IPS-18c (cell line): ENCODE measurements at regions not wholly inside any gene's neighbourhood (a gene's known extent, or its start where the extent isn't known, plus 50 kb on each side); places are given as distances from the start of the nearest gene placed in this dataset.

Experiments used
- H3K4me3 ChIP-seq: 2 replicates; pipeline ENCODE4 v1.7.0; 2013; ENCODE audit warnings: low read depth, mild to moderate bottlenecking, low read length, moderate library complexity; ENCODE audit not compliant: insufficient read depth
- H3K9me3 ChIP-seq: one replicate; pipeline ENCODE4 v1.6.1; 2013; ENCODE audit warnings: mild to moderate bottlenecking, low read length, moderate library complexity; ENCODE audit not compliant: control insufficient read depth, insufficient read depth

DNA sequence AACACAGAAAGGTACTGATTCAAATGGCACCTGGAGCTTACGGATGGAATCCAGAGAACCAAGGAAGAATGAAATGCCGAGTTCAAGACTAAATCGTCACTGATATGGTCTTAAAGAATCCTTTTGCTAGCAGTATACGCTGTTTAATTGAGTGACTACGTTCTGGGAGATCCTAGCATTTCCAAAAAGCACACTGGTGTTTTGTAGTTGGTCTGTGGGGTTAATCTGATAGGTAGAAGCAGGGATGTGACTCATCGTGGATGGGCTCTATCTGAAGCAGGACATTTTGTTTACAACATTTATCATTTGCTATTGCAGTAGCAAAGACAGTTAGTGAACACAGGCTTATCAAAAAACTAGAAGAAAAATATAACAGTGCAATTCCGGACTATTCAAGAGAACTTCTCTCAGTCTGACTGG is 169.2 kb upstream of the HMGA2 start:
- Histone ChIP-seq H3K4me3 (no peak overlapping the region), H3K9me3 (no peaks in the 10 kb centered on the region)

DNA sequence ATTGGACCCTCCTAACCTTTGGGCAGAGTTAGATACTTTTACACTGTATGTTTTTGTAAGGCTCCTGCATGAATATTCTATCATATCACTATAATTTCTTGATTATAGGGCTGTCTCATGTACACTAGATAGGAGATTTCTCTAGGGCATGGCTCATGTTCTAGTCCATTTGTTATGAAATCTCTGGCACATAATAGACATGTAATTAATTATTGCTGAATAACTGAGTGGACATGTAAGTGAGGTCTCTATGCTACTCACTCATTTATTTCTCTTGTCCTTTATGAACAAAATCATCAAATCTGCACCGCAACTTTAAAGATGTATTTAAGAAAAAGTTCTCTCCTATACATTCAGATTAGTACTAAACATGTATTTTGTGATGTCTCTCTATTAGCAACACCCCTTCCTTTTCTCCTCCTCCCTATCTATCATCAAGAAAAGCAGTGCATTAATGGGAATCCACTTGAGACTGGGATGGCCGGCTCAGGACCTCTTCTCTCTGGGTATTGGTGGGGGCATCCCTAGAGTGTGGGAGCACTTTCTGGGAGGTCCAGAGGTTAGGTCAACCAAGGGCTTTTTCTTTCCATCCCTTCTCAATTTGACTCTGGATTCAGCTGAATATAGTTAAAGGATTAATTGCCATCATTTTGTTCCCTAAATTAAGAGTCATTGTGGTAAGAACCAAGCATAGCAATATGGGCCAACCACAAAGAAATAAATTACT is 168.0 kb upstream of the HMGA2 start:
- Histone ChIP-seq H3K9me3 (no peaks in the 10 kb centered on the region), H3K4me3 (no peak overlapping the region)

DNA sequence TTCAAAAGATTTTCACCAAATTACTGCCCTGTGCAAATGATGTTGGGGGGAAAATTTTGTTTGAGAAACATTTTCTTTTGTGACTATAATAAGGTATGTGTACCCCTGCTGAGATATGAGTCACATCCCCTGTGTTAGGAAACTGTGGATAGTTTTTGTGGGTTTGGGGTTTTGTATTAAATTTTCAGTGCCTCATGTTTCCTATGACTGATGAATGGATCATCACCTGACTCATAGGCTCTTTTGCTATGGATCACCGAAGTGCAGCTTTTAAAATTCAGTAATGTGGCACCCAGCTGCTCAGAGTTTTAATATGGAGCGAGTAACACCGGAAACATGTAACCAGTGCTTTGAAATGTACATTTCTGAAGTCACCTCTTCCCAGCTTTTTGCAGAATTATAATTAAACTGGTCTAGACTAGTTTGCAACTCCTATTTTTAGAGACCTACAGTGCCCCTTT is 167.4 kb upstream of the HMGA2 start:
- Histone ChIP-seq H3K9me3 (no peaks in the 10 kb centered on the region), H3K4me3 (no peak overlapping the region)

DNA sequence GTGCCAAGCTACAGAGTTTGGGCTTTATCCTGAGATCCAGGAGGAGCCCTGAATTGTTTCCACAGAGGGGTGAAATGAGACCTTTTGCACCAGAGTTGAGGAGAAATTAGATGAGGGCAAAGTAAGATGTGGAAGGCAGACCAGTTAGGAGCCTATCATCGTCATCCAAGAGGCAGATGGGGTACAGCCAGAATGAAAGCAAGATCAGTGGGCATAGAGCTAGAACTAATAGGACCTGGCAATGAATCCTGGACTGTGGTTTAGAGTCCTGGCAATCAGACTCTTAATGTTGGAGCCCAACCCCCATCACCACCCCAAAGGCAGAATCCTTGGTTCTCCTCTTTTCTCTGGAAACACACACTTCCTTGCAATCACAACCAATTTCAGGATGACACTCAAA is 166.6 kb upstream of the HMGA2 start:
- Histone ChIP-seq H3K4me3 (no peak overlapping the region), H3K9me3 (no peaks in the 10 kb centered on the region)

DNA sequence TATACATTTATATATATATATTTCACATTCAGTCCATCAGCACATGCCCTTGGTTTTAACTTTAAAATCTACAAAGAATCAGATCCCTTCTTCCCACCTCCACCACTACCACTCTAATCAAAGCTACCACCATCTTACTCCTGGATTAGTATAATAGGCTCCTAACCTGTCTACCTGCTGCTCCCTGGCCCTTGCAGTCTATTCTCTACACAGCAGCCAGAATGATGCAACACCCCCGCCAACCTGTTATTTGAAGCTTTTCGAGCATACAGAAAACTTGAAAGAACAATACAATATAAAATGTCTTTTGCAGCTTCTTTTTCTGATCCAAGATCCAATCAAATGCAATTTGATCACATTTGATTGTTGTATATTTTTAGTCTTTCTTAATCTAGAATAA is 165.9 kb upstream of the HMGA2 start:
- Histone ChIP-seq H3K4me3 (no peak overlapping the region), H3K9me3 (no peaks in the 10 kb centered on the region)

DNA sequence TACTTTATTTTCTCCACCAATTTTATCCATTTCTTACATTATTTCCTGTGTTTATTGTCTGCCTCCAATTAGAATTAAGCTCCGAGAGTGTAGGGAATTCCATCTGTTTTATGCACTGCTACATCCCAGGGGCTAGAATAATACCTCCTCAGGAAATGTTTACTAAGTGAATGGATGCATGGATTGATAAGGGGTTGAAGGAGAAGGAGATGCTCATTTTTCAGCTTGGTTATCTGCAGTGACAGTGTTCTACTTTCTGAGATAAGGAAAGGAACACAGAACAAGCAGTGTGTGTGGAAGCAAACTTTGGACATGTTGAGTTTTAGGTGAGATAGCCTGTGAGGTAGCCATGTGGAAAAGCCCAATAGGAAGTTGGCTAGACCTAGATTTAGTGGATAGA is 164.6 kb upstream of the HMGA2 start:
- no peaks in the 10 kb centered on the region for H3K9me3 ChIP-seq
- no peak overlapping the region for H3K4me3 ChIP-seq

DNA sequence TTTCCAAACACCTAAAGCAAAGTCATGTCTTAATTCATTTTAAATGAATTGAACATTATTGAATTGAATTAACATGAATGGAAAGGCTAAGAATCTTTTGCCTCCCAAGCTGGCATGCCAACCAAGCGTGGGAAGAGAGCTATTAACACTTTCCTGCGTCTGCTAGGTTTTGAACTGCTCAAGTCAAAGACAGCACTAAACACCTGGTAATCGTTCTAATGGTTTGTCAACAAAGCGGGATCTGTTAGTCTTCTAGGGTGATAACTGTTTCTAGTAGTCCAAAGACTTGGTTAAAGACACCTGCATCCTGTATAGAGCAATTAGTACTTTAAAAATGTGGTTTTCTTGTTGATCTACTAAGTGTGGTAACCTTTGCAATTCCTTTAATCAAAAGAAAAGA is 164.2 kb upstream of the HMGA2 start:
- H3K4me3 ChIP-seq: no peak overlapping the region

DNA sequence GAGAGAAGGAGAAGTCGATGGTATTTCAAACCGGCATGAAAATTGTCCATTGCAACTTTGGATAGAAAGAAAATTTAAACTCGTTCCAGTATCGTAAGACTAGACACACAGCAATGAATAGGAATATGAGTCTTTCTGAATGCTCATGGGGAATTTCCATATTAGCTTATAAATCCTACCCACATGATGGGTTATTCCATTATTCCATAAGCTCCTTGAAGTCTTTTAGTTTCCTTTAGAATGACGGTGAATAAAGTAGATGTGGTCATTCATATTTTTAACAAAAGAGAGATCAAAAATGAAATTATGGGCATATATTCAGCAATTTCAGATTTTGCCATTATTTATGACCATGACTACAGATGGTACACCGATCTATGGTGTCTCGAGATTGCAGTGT is 163.4 kb upstream of the HMGA2 start:
- Histone ChIP-seq H3K4me3 (no peak overlapping the region), H3K9me3 (no peaks in the 10 kb centered on the region)

More for the DNA sequence above, 164.2 kb upstream of the HMGA2 start:
- no peaks in the 10 kb centered on the region for H3K9me3 ChIP-seq

DNA sequence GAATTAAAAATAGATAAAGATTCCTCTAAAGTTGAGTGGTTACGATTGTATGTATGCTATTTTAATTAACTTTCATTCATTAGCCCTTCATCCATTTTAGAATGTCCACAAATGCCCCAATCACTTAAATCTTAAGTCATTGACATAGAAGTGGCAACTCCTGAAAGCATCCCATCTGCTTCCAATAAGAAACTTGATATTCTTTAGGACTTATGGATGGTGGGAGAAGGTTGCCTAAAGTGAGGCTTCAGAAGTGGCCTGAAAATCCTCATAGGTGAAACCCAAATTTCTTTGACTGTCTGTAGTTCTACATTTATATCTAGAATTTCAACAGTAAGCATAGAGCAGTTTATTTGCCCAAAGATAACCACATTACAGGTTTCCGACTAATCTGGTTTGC is 161.7 kb upstream of the HMGA2 start:
- Histone ChIP-seq H3K4me3 (no peak overlapping the region), H3K9me3 (no peaks in the 10 kb centered on the region)

DNA sequence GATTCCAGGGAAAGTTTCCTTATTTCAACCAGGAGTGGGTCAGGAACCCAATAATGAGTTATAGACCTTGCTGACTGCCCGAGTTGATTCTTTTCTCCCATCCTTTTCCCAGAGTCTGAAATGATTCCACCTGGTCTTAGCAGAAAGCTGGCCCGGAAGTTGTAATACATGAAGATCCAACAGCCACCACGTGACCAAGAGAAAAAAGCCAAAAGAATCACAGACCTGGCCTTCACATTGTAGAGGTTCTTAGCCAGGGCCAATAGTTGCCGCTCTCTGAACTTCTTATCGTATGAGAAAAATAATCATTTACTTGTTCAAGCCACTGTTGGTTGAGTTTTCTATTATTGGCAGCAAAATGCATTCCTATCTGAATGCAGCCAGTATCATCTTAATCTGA is 161.2 kb upstream of the HMGA2 start:
- Histone ChIP-seq H3K4me3 (no peak overlapping the region), H3K9me3 (no peaks in the 10 kb centered on the region)

DNA sequence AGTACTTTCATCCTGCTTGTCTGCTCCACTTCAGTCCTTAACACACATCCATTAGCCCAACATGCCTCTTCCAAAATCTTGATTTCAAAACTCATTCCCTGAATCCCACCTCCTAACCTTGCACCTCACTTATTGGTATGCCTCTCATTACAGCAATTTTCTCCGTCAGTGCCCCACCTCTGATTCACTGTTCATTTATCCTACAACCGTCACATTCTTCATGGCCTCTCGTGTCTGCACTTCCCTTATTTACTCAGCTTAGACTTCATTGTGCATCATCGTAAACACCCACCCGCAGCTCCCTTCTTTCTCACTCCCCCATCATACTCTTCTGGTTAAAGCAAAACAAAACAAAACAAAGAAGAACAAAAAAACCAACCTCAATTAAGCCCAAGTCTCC is 160.6 kb upstream of the HMGA2 start:
- H3K4me3 ChIP-seq: no peak overlapping the region

DNA sequence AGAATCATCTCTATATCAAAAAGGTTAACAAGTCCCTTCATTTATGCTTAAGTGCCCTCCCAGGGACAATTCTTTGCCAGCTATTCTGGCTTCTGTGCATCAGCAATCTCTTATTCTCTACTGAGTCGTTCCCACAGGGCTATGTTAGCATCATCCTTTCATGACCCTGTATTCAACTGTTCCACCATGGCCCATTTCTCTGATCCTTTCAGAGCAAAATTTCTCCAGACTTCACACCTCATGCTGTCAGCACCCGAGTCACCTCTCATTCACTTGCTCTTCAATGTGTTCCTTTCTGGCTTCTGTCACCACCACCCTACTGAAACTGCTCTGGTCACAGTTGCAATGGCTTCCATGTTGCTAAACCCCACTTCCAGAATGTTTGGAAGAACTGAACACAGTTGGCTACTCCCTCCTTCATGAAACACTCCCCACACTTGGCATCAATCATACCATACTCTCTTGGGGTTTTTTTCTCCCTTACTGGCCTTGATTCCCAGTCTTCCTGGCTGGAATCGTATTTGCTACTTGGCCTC is 159.5 kb upstream of the HMGA2 start:
- no peak overlapping the region for H3K4me3 ChIP-seq
- H3K9me3 ChIP-seq: no peaks in the 10 kb centered on the region

More for the DNA sequence above, 160.6 kb upstream of the HMGA2 start:
- H3K9me3 ChIP-seq: no peaks in the 10 kb centered on the region

DNA sequence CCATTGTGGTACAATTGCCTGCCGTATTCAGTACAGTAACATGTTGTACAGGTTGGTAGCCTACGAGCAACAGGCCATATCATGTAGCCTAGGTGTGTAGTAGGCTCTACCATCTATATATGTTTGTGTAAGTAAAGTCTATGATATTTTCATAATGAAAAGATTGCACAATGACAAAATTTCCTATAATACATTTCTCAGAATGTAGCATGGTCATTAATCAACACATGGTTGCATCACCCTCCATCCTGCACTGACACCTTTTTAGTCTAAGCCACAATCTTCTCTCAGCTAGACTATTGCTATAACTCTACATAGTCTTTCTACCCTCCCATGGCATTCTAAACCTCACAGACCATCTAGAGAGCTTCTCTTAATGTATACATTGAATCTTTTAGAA is 158.5 kb upstream of the HMGA2 start:
- Histone ChIP-seq H3K4me3 (no peak overlapping the region), H3K9me3 (no peaks in the 10 kb centered on the region)

DNA sequence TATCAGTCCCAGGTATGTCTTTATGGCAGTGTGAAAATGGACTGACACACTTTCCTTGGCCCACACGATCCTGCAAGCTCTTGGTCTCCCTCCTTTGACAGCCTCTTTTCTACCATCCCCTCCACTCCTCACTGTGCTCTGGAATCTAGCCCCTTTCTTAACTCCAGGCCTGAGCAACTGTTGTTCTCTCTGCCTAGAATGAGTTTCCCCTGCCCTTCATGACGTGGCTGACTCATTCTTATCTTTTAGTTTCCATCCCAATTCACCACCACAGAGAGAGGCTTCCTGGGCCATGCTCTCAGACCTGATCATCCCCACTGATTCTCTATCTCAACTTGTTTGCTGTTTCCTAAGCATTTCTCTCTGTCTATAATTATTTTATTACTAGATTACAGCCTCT is 157.4 kb upstream of the HMGA2 start:
- no peak overlapping the region for H3K4me3 ChIP-seq
- H3K9me3 ChIP-seq: no peaks in the 10 kb centered on the region

DNA sequence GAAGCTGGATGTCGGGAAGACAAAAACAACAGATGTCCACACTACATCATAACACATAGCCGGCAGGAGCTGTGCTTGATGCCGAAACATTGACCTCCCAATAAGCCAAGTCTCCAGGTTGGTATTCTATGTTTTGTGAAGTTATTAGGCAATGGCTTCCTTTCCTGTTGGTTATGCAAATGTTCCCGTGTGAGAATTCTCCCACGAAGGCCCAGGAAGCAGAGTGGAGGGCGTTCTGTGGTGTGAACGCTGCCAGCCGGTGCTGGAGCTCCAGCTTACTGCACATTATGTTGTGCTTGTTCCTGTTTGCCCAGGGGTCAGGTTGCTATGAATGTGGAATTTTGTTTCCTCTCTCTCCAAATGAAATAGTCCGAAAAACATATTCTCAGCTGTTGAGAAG is 156.4 kb upstream of the HMGA2 start:
- Histone ChIP-seq H3K4me3 (no peak overlapping the region), H3K9me3 (no peaks in the 10 kb centered on the region)

DNA sequence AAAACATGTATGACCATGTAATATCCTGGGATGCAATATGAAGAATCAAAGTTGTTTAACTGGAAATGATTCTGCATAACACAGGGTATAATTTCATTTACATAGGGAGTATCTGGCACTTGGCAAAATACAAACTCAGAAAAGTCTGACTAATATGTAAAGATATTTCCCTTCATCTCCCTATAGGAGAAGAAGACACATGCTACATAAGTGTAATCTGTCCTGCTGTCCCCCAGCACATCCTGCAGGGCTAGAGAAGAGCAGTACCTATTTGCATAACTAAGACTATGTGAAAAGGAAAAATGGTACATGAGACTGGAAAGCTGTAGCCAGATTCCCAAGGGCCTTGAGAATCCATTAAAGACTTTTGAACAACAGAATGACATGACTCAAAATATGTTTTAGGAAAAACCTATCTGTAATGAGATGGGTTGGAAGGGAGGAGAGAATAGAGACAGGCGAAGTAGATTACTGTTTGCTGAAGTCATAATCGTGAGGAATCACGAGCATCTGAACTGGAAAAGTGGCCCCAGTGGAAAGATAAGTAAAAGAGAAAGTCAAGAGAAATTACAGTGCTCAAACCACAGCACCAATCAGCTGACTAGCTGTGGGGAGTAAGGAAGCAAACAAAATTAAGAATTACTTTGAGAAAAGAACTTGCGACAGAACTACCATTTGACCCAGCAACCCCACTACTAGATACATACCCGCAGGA is 155.1 kb upstream of the HMGA2 start:
- H3K9me3 ChIP-seq: no peaks in the 10 kb centered on the region
- no peak overlapping the region for H3K4me3 ChIP-seq

DNA sequence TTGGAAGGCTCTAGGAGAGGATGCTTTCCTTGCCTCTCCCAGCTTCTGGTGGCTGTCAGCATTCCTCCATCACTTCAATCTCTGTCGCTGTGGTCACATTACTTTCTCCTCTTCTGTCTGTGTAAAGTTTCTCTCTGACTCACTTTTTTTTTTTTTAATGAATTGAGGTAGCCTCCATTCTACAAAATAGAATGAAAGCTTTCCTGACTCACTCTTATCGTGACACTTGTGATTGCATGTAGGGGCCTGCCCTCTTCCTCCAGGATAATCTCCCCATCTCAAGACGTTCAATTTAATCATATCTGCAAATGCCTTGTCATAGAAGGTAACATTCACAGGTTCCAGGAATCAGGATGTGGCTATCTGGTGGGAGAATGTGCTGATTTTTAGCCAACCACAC is 153.5 kb upstream of the HMGA2 start:
- H3K4me3 ChIP-seq: no peak overlapping the region
- H3K9me3 ChIP-seq: no peaks in the 10 kb centered on the region

DNA sequence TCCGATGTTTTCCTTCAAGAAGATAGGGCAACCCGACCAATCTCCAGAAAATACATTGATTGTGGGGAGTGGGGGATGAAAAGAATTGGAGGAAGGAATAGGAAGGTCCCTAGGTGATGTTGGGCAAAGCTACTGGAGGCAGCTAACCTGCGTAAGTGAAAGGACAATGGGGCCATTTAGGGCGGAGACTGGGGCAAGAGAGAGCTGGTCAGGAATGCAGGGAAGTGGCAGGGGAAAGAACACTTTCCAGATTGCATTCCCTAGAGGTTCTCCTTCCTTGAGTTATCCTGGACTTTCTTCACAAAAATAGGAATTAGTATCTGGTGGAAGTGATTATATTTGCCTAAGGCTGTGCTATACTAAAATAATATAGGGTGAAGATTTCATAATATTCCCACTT is 151.8 kb upstream of the HMGA2 start:
- Histone ChIP-seq H3K4me3 (no peak overlapping the region), H3K9me3 (no peaks in the 10 kb centered on the region)
